Karpas-422 (cell line): ENCODE measurements at regions not wholly inside any gene's neighbourhood (a gene's known extent, or its start where the extent isn't known, plus 50 kb on each side); places are given as distances from the start of the nearest gene placed in this dataset.

Experiments
- DNase-seq: peaks from one replicate; pipeline ENCODE4 v3.0.0-alpha.2; 2015
- H2AFZ ChIP-seq: fragments of 200-600 bp; sonication (generic); 2 replicates; pipeline ENCODE4 v1.6.1; 2014; ENCODE audit warnings: antibody characterized with exemption, low read length, mixed read lengths
- H3K27ac ChIP-seq: fragments of 200-600 bp; sonication (generic); 2 replicates; pipeline ENCODE4 v1.5.1; 2014; ENCODE audit warnings: mild to moderate bottlenecking, low read length, moderate library complexity
- H3K27me3 ChIP-seq: fragments of 200-600 bp; sonication (generic); 2 replicates; pipeline ENCODE4 v1.6.1; 2014; ENCODE audit warnings: low read length, mixed read lengths
- H3K36me3 ChIP-seq: fragments of 200-600 bp; sonication (generic); 2 replicates; pipeline ENCODE4 v1.6.1; 2014; ENCODE audit warnings: low read length, mixed read lengths; ENCODE audit not compliant: insufficient read depth
- H3K4me1 ChIP-seq: fragments of 200-600 bp; sonication (generic); 2 replicates; pipeline ENCODE4 v1.6.1; 2014; ENCODE audit warnings: mild to moderate bottlenecking, low read length, mixed read lengths
- H3K4me2 ChIP-seq: fragments of 200-600 bp; sonication (generic); 2 replicates; pipeline ENCODE4 v1.6.1; 2014; ENCODE audit warnings: low read length, low read depth, mild to moderate bottlenecking; ENCODE audit not compliant: poor library complexity, severe bottlenecking
- H3K4me3 ChIP-seq: fragments of 200-600 bp; sonication (generic); 2 replicates; pipeline ENCODE4 v1.5.1; 2014; ENCODE audit warnings: mild to moderate bottlenecking, antibody characterized with exemption, low read length, mixed read lengths
- H3K79me2 ChIP-seq: fragments of 200-600 bp; sonication (generic); 2 replicates; pipeline ENCODE4 v1.6.1; 2014; ENCODE audit warnings: mild to moderate bottlenecking, low read length, mixed read lengths
- H3K9ac ChIP-seq: fragments of 200-600 bp; sonication (generic); 2 replicates; pipeline ENCODE4 v1.6.0; 2014; ENCODE audit warnings: low read length
- H3K9me2 ChIP-seq: fragments of 200-600 bp; sonication (generic), shearing (Covaris generic); replicated peaks from 2 replicates; pipeline ENCODE4 v1.6.0; 2014; ENCODE audit warnings: mild to moderate bottlenecking, low read length, moderate library complexity; ENCODE audit not compliant: insufficient read depth
- H3K9me3 ChIP-seq: fragments of 300-700, 200-600 bp; sonication (generic); 2 replicates; pipeline ENCODE4 v1.6.1; 2014; ENCODE audit warnings: low read length, mixed read lengths
- H4K20me1 ChIP-seq: fragments of 200-600 bp; sonication (generic); 2 replicates; pipeline ENCODE4 v1.6.1; 2014; ENCODE audit warnings: mild to moderate bottlenecking, antibody characterized with exemption, low read length, low read depth; ENCODE audit not compliant: insufficient read depth

GRCh38 chr4:15341733-15342300 lies 86.0 kb upstream of the C1QTNF7 start:
- Histone ChIP-seq H4K20me1 (no peaks in the 10 kb centered on the region), H3K9ac (no peak overlapping the region), H3K9me2 (no peaks in the 10 kb centered on the region), H3K4me3 (no peak overlapping the region), H3K36me3 (no peaks in the 10 kb centered on the region), H2AFZ (no peak overlapping the region), H3K27me3 (no peaks in the 10 kb centered on the region), H3K4me2 (no peak overlapping the region), H3K9me3 (no peaks in the 10 kb centered on the region), H3K79me2 (no peaks in the 10 kb centered on the region), H3K27ac (no peak overlapping the region), H3K4me1 (no peaks in the 10 kb centered on the region)
- no peak for DNase-seq

- no peaks in the 10 kb centered on the region for H3K27me3 ChIP-seq
- DNase-seq: no peak
- no peaks in the 10 kb centered on the region for H3K4me1 ChIP-seq
- H3K9me3 ChIP-seq: no peaks in the 10 kb centered on the region
- no peaks in the 10 kb centered on the region for H4K20me1 ChIP-seq
- no peaks in the 10 kb centered on the region for H3K36me3 ChIP-seq
- H2AFZ ChIP-seq: no peak overlapping the region
- no peak overlapping the region for H3K9ac ChIP-seq
- H3K4me2 ChIP-seq: no peak overlapping the region
- H3K4me3 ChIP-seq: no peak overlapping the region
- no peaks in the 10 kb centered on the region for H3K79me2 ChIP-seq
- no peak overlapping the region for H3K27ac ChIP-seq
- no peaks in the 10 kb centered on the region for H3K9me2 ChIP-seq
Observed at GRCh38 chr4:15343000-15343399, 84.8 kb upstream of the C1QTNF7 start.

- Histone ChIP-seq H3K27ac (no peak overlapping the region), H3K4me3 (no peak overlapping the region), H3K9me2 (no peaks in the 10 kb centered on the region), H3K4me2 (no peak overlapping the region), H3K9ac (no peak overlapping the region), H3K79me2 (no peaks in the 10 kb centered on the region), H3K9me3 (no peaks in the 10 kb centered on the region), H3K36me3 (no peaks in the 10 kb centered on the region), H3K4me1 (no peaks in the 10 kb centered on the region), H3K27me3 (no peaks in the 10 kb centered on the region), H2AFZ (no peak overlapping the region), H4K20me1 (no peaks in the 10 kb centered on the region)
- DNase-seq: no peak
Observed at GRCh38 chr4:15343581-15343980, 84.3 kb upstream of the C1QTNF7 start.

GRCh38 chr4:15344041-15344440 lies 83.8 kb upstream of the C1QTNF7 start:
- no peaks in the 10 kb centered on the region for H3K36me3 ChIP-seq
- no peak overlapping the region for H2AFZ ChIP-seq
- H3K27ac ChIP-seq: no peak overlapping the region

GRCh38 chr4:15345134-15345533 lies 82.7 kb upstream of the C1QTNF7 start:
- Histone ChIP-seq H2AFZ (no peak overlapping the region), H3K9me3 (no peaks in the 10 kb centered on the region), H3K27me3 (no peaks in the 10 kb centered on the region), H3K79me2 (no peaks in the 10 kb centered on the region), H3K27ac (no peak overlapping the region), H3K4me2 (no peak overlapping the region), H3K36me3 (no peaks in the 10 kb centered on the region), H4K20me1 (no peaks in the 10 kb centered on the region), H3K9ac (no peak overlapping the region), H3K9me2 (no peaks in the 10 kb centered on the region), H3K4me3 (no peak overlapping the region), H3K4me1 (no peaks in the 10 kb centered on the region)
- DNase-seq: no peak

More at GRCh38 chr4:15344041-15344440, 83.8 kb upstream of the C1QTNF7 start:
- H3K79me2 ChIP-seq: no peaks in the 10 kb centered on the region
- no peak overlapping the region for H3K4me2 ChIP-seq
- no peaks in the 10 kb centered on the region for H4K20me1 ChIP-seq
- DNase-seq: no peak
- no peaks in the 10 kb centered on the region for H3K9me3 ChIP-seq
- H3K9ac ChIP-seq: no peak overlapping the region
- no peaks in the 10 kb centered on the region for H3K9me2 ChIP-seq
- H3K27me3 ChIP-seq: no peaks in the 10 kb centered on the region
- H3K4me1 ChIP-seq: no peaks in the 10 kb centered on the region
- no peak overlapping the region for H3K4me3 ChIP-seq

DNA sequence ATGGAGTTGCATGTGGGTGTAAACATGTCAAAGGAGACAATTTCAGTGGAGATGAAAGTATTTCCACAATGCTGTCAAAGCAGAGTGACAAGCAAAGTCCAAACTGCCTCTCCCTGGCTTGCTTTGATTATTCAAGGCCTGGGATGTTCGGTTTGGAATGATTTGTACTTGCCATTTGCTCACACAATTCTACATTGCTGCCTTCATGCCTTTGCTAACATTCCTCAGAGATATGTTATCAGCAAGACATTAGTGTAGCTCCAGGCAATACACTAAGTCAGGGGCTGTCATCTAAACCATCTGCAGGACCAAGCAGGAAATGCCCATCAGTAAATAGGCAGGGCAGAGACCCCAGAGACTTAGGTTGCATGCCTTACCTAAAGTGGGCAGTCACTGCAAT lies 79.6 kb upstream of the C1QTNF7 start:
- Histone ChIP-seq H3K27me3 (no peaks in the 10 kb centered on the region), H3K4me3 (no peak overlapping the region), H3K27ac (no peak overlapping the region), H3K36me3 (no peaks in the 10 kb centered on the region), H3K9me3 (no peaks in the 10 kb centered on the region), H2AFZ (no peak overlapping the region), H3K9ac (no peak overlapping the region), H3K79me2 (no peaks in the 10 kb centered on the region), H3K4me2 (no peak overlapping the region), H3K9me2 (no peaks in the 10 kb centered on the region), H3K4me1 (no peaks in the 10 kb centered on the region), H4K20me1 (no peaks in the 10 kb centered on the region)
- no peak for DNase-seq

GRCh38 chr4:15348695-15349094 lies 79.1 kb upstream of the C1QTNF7 start:
- H3K79me2 ChIP-seq: no peaks in the 10 kb centered on the region
- no peaks in the 10 kb centered on the region for H3K4me1 ChIP-seq
- H3K36me3 ChIP-seq: no peaks in the 10 kb centered on the region
- no peaks in the 10 kb centered on the region for H4K20me1 ChIP-seq
- no peaks in the 10 kb centered on the region for H3K9me2 ChIP-seq
- H2AFZ ChIP-seq: no peak overlapping the region
- no peak overlapping the region for H3K27ac ChIP-seq
- H3K9me3 ChIP-seq: no peaks in the 10 kb centered on the region
- H3K4me2 ChIP-seq: no peak overlapping the region
- no peak overlapping the region for H3K4me3 ChIP-seq
- no peak for DNase-seq
- H3K9ac ChIP-seq: no peak overlapping the region
- no peaks in the 10 kb centered on the region for H3K27me3 ChIP-seq

DNA sequence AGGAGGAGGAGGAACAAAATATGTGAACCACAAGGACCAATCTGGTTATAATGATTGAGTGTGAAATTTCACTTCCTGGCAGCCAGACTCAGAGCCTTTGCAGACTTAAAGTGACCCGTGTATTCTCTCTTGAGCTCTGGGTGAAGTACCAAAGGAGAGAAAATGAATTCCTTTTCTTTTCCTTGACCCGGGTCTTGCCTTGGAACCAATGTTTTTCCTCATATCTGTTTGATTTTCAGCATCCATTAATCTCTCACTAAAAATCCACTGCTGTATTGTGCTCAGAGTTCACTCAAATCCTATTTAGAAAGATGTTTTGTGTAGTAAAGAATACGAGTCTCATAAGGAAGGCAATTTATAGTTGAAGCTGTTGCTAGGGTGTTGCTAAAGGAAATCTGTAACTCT lies 78.3 kb upstream of the C1QTNF7 start:
- no peaks in the 10 kb centered on the region for H3K9me3 ChIP-seq
- H2AFZ ChIP-seq: no peak overlapping the region
- no peaks in the 10 kb centered on the region for H4K20me1 ChIP-seq
- DNase-seq: no peak
- no peak overlapping the region for H3K9ac ChIP-seq
- H3K4me1 ChIP-seq: no peaks in the 10 kb centered on the region
- no peaks in the 10 kb centered on the region for H3K36me3 ChIP-seq
- no peaks in the 10 kb centered on the region for H3K9me2 ChIP-seq
- H3K27ac ChIP-seq: no peak overlapping the region
- no peak overlapping the region for H3K4me3 ChIP-seq
- H3K79me2 ChIP-seq: no peaks in the 10 kb centered on the region
- H3K4me2 ChIP-seq: no peak overlapping the region
- H3K27me3 ChIP-seq: no peaks in the 10 kb centered on the region

DNA sequence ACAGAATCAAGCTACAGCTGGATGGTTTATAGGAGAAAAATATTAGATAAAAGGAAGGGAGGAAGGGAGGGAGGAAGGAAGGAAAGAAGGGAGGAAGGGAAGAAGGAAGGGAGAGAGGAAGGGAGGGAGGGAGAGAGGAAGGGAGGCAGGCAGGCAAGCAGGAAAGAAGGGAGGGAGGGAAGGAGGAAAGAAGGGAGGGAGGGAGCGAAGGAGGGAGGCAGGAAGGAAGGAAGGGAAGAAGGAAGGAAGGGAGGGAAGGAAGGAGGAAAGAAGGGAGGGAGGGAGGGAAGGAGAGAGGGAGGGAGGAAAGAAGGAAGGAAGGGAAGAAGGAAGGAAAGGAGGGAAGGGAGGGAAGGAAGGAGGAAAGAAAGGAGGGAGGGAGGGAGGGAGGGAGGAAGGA lies 77.9 kb upstream of the C1QTNF7 start:
- no peak for DNase-seq
- no peaks in the 10 kb centered on the region for H3K4me1 ChIP-seq
- H3K27ac ChIP-seq: no peak overlapping the region
- no peak overlapping the region for H3K4me2 ChIP-seq
- H3K79me2 ChIP-seq: no peaks in the 10 kb centered on the region
- H3K36me3 ChIP-seq: no peaks in the 10 kb centered on the region
- H3K27me3 ChIP-seq: no peaks in the 10 kb centered on the region
- no peaks in the 10 kb centered on the region for H3K9me3 ChIP-seq
- H2AFZ ChIP-seq: no peak overlapping the region
- H3K9me2 ChIP-seq: no peaks in the 10 kb centered on the region
- H3K9ac ChIP-seq: no peak overlapping the region
- no peaks in the 10 kb centered on the region for H4K20me1 ChIP-seq
- H3K4me3 ChIP-seq: no peak overlapping the region
